H1 (cell line): ENCODE measurements at regions not wholly inside any gene's neighbourhood (a gene's known extent, or its start where the extent isn't known, plus 50 kb on each side); places are given as distances from the start of the nearest gene placed in this dataset.

Experiments
- CTCF ChIA-PET: fragments of 300-600 bp; sonication (Branson Sonifier 250); formaldehyde crosslinking; loops from one replicate; lab custom pipeline; 2021; ENCODE audit not compliant: partially characterized antibody; lab: Charles Lee
- POLR2A ChIA-PET: fragments of 300-600 bp; sonication (Branson Sonifier 250); formaldehyde crosslinking; loops from one replicate; lab custom pipeline; 2021; ENCODE audit warnings: inconsistent platforms; ENCODE audit not compliant: partially characterized antibody; lab: Charles Lee
- DNase-seq, 2 experiments: peaks; one replicate each; pipeline versions ENCODE4 v3.0.0 to v3.0.0-alpha.2; 2010 to 2022; ENCODE audit warnings: low spot score in 2 of 2, low read depth in 1 of 2, mixed read lengths in 1 of 2
- FAIRE-seq: peaks from 2 replicates; lab custom pipeline; 2011; peaks lifted over from hg19 to GRCh38; lab: Jason Lieb, UNC
- H2AFZ ChIP-seq: 2 replicates; pipeline ENCODE4 v1.8.1; 2012; ENCODE audit warnings: low read length, inconsistent platforms
- H2AK5ac ChIP-seq: 2 replicates; pipeline ENCODE4 v1.6.1; 2013; ENCODE audit warnings: low read depth, low read length
- H2BK120ac ChIP-seq: replicated peaks from 2 replicates; pipeline ENCODE3; 2013; ENCODE audit warnings: low read depth, low read length, inconsistent platforms
- H2BK12ac ChIP-seq: 2 replicates; pipeline ENCODE4 v1.6.1; 2013; ENCODE audit warnings: low read depth, low read length
- H2BK15ac ChIP-seq: 2 replicates; pipeline ENCODE4 v1.6.1; 2013; ENCODE audit warnings: low read length
- H2BK20ac ChIP-seq: 2 replicates; pipeline ENCODE4 v1.6.1; 2013; ENCODE audit warnings: low read length
- H2BK5ac ChIP-seq: 2 replicates; pipeline ENCODE4 v1.6.1; 2013; ENCODE audit warnings: low read depth, low read length
- H3K14ac ChIP-seq: 2 replicates; pipeline ENCODE4 v1.6.1; 2013; ENCODE audit warnings: inconsistent platforms; ENCODE audit not compliant: insufficient read length
- H3K18ac ChIP-seq: 2 replicates; pipeline ENCODE4 v1.6.1; 2013; ENCODE audit warnings: low read length; ENCODE audit errors: extremely low read depth
- H3K23ac ChIP-seq: 2 replicates; pipeline ENCODE4 v1.6.1; 2013; ENCODE audit warnings: inconsistent platforms; ENCODE audit not compliant: insufficient read length
- H3K23me2 ChIP-seq: 2 replicates; pipeline ENCODE4 v1.6.1; 2013; ENCODE audit warnings: low read depth, low read length
- H3K27ac ChIP-seq: 2 replicates; pipeline ENCODE4 v1.6.1; 2011; ENCODE audit warnings: low read depth, low read length, inconsistent platforms
- H3K27me3 ChIP-seq, 4 experiments: replicated peaks in 1 of 4; 1 replicate in 1 of 4; 2 replicates in 3 of 4; pipeline versions ENCODE4 v1.6.1 to v1.8.1; 2011 to 2013; ENCODE audit warnings: low read length in 3 of 4, mild to moderate bottlenecking in 3 of 4, inconsistent platforms in 2 of 4, mixed read lengths in 2 of 4, moderate library complexity in 1 of 4; ENCODE audit not compliant: control insufficient read depth in 3 of 4, insufficient read depth in 3 of 4; ENCODE audit errors: extremely low read depth in 1 of 4
- H3K36me3 ChIP-seq, 4 experiments: 2 replicates each; pipeline versions ENCODE4 v1.6.1 to v1.8.1; 2011 to 2013; ENCODE audit warnings: mild to moderate bottlenecking in 4 of 4, low read length in 3 of 4, moderate library complexity in 2 of 4, control low read depth in 1 of 4, inconsistent platforms in 1 of 4; ENCODE audit not compliant: insufficient read depth in 4 of 4, control insufficient read depth in 2 of 4
- H3K4ac ChIP-seq: replicated peaks from 2 replicates; pipeline ENCODE3; 2013; ENCODE audit warnings: low read length, low read depth, mixed read lengths, inconsistent platforms; ENCODE audit not compliant: insufficient read length
- H3K4me1 ChIP-seq, 4 experiments: replicated peaks in 1 of 4; 1 replicate in 1 of 4; 2 replicates in 3 of 4; pipeline versions ENCODE4 v1.6.1 to v1.8.1; 2011 to 2013; ENCODE audit warnings: low read length in 3 of 4, inconsistent platforms in 2 of 4, mixed read lengths in 1 of 4; ENCODE audit not compliant: insufficient read depth in 4 of 4, control insufficient read depth in 3 of 4
- H3K4me2 ChIP-seq, 2 experiments: 2 replicates each; pipeline versions ENCODE4 v1.6.1 to v1.8.1; 2011 to 2013; ENCODE audit warnings: low read depth in 2 of 2, low read length in 2 of 2, control low read depth in 1 of 2, inconsistent platforms in 1 of 2, mild to moderate bottlenecking in 1 of 2; ENCODE audit not compliant: insufficient read depth in 1 of 2
- H3K4me3 ChIP-seq, 4 experiments: fragments of 200-600, 300-600 bp in 1 of 4; sonication (generic), shearing (Covaris generic), sonication (Bioruptor Twin) in 1 of 4; 2 replicates each; pipeline versions ENCODE4 v1.5.1 to v1.8.1; 2011 to 2016; ENCODE audit warnings: low read length in 4 of 4, low read depth in 3 of 4, control low read depth in 2 of 4, inconsistent platforms in 2 of 4, mild to moderate bottlenecking in 2 of 4, mixed read lengths in 1 of 4, moderate library complexity in 1 of 4; ENCODE audit not compliant: insufficient read depth in 2 of 4; ENCODE audit errors: extremely low read depth in 1 of 4
- H3K56ac ChIP-seq: replicated peaks from 2 replicates; pipeline ENCODE3; 2013; ENCODE audit warnings: low read depth, mild to moderate bottlenecking, mixed read lengths, low read length, inconsistent platforms; ENCODE audit not compliant: insufficient read length
- H3K79me1 ChIP-seq: 2 replicates; pipeline ENCODE4 v1.6.1; 2013; ENCODE audit warnings: low read depth, low read length, control low read depth
- H3K79me2 ChIP-seq, 2 experiments: 2 replicates each; pipeline versions ENCODE4 v1.6.1 to v1.8.1; 2012 to 2013; ENCODE audit warnings: low read length in 2 of 2, mild to moderate bottlenecking in 2 of 2, inconsistent platforms in 1 of 2; ENCODE audit not compliant: insufficient read depth in 2 of 2, control insufficient read depth in 1 of 2
- H3K9ac ChIP-seq, 4 experiments: replicated peaks in 1 of 4; 1 replicate in 1 of 4; 2 replicates in 3 of 4; pipeline versions ENCODE4 v1.6.1 to v1.8.1; 2011 to 2013; ENCODE audit warnings: low read depth in 3 of 4, low read length in 3 of 4, control low read depth in 2 of 4, mild to moderate bottlenecking in 2 of 4, moderate library complexity in 2 of 4, inconsistent platforms in 1 of 4; ENCODE audit errors: extremely low read depth in 1 of 4
- H3K9me3 ChIP-seq, 2 experiments: 2 replicates each; pipeline versions ENCODE4 v1.6.1 to v1.8.1; 2012 to 2013; ENCODE audit warnings: mild to moderate bottlenecking in 2 of 2, moderate library complexity in 2 of 2, control low read depth in 1 of 2, inconsistent platforms in 1 of 2, low read depth in 1 of 2, low read length in 1 of 2, mixed read lengths in 1 of 2; ENCODE audit not compliant: insufficient read depth in 2 of 2
- H4K20me1 ChIP-seq, 2 experiments: replicated peaks in 1 of 2; 2 replicates each; pipeline versions ENCODE3 to v1.8.1; 2011 to 2013; ENCODE audit warnings: inconsistent platforms in 2 of 2, low read length in 2 of 2, mild to moderate bottlenecking in 1 of 2; ENCODE audit not compliant: insufficient read depth in 2 of 2, control insufficient read depth in 1 of 2
- H4K5ac ChIP-seq: 2 replicates; pipeline ENCODE4 v1.6.1; 2013; ENCODE audit warnings: low read length, low read depth, mixed read lengths, inconsistent platforms; ENCODE audit not compliant: insufficient read length
- H4K8ac ChIP-seq: 2 replicates; pipeline ENCODE4 v1.8.0; 2013; ENCODE audit warnings: mild to moderate bottlenecking, moderate library complexity, low read length, inconsistent platforms; ENCODE audit not compliant: insufficient read depth; ENCODE audit errors: extremely low read depth
- H4K91ac ChIP-seq: replicated peaks from 2 replicates; pipeline ENCODE3; 2013; ENCODE audit warnings: low read length, mixed read lengths, inconsistent platforms; ENCODE audit not compliant: insufficient read length
- WGBS, 2 experiments: shearing (Covaris generic) in 1 of 2; methylation state at CpG; one replicate each; pipeline versions ENCODE4 v1.1.6 to v1.1.7; 2013 to 2015; ENCODE audit warnings: low lambda C conversion rate in 2 of 2, mixed read lengths in 2 of 2, inconsistent platforms in 1 of 2, low coverage in 1 of 2, missing lambda C conversion rate in 1 of 2; ENCODE audit not compliant: insufficient replicate concordance in 2 of 2, insufficient coverage in 1 of 2, insufficient read length in 1 of 2; ENCODE audit errors: extremely low coverage in 1 of 2, missing lambda C conversion rate in 1 of 2; 5-methylcytosine and 5-hydroxymethylcytosine counted together

DNA sequence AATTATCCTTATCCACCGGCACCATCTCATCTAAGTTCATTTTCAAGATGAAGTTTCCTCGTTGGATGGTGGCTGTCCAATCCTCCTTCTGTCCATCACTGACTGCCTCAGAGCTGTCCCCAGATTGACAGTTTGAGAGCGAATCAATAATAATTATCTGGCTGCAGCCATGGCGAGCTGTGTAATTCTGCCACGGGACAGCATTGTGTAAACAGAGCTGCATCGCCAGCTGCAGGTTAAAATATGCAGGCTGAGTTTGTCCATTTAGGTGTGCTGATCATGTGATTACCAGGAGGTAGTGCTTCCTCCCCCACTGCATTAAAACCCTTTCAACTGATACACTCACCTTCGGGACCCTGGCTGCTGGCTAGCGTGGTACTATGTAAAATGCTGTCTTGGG lies 461.9 kb upstream of the ONECUT1 start:
- Histone ChIP-seq H3K4me2 (no peak overlapping the region), H4K91ac (no peak overlapping the region), H3K4me3 (no peak overlapping the region), H3K14ac (no peak overlapping the region), H3K36me3 (no peaks in the 10 kb centered on the region), H2BK12ac (no peak overlapping the region), H4K5ac (no peak overlapping the region), H4K8ac (no peak overlapping the region), H2AFZ (no peak overlapping the region), H3K56ac (no peak overlapping the region), H3K23me2 (no peaks in the 10 kb centered on the region), H3K79me2 (no peaks in the 10 kb centered on the region), H3K4me1 (peaks cover 0 to 3% (median 1%) of the 10 kb centered on the region in 4 experiments; a peak in 4 of 7 replicates), H3K27ac (no peak overlapping the region), H4K20me1 (no peaks in the 10 kb centered on the region), H3K79me1 (no peaks in the 10 kb centered on the region), H3K9me3 (no peaks in the 10 kb centered on the region), H2BK20ac (no peak overlapping the region), H3K4ac (no peak overlapping the region), H2AK5ac (no peak overlapping the region), H3K23ac (no peak overlapping the region), H2BK120ac (no peak overlapping the region), H2BK5ac (no peak overlapping the region), H2BK15ac (no peak overlapping the region), H3K9ac (no peak overlapping the region), H3K27me3 (no peaks in the 10 kb centered on the region), H3K18ac (no peak overlapping the region)
- ChIA-PET POLR2A (interaction anchor here (0.6 kb wide), 1 partner anchor 465 kb away, joined by 5 read pairs; no protein-coding TSS in a partner anchor), CTCF (interaction anchor here (0.7 to 0.9 kb wide), 2 partner anchors 56 to 635 kb away, joined by 3 read pairs; no protein-coding TSS in a partner anchor)
- WGBS, 2 experiments, result 82% methylated on average over 8 of the region's 8 CpGs; no CpG with 5 or more reads in 1 of the 2 experiments
- FAIRE-seq, result no peak
- no peak for DNase-seq
